GM18868 (cell line): ENCODE measurements at regions not wholly inside any gene's neighbourhood (a gene's known extent, or its start where the extent isn't known, plus 50 kb on each side); places are given as distances from the start of the nearest gene placed in this dataset.

Source experiments
- ATAC-seq: cut with Tn5 transposase; IDR thresholded peaks from one replicate; pipeline ENCODE4 v1.9.1; 2021; ENCODE audit warnings: mild to moderate bottlenecking, moderate library complexity; ENCODE audit not compliant: unreplicated experiment

GRCh38 chr10:4070921-4071660, 286.1 kb upstream of the KLF6 start:
- no peak for ATAC-seq

GRCh38 chr10:4070184-4070583, 285.2 kb upstream of the KLF6 start:
- no peak for ATAC-seq

GRCh38 chr10:4069491-4069890, 284.5 kb upstream of the KLF6 start:
- ATAC-seq, result no peak

GRCh38 chr10:4068629-4069028, 283.6 kb upstream of the KLF6 start:
- ATAC-seq, result no peak

GRCh38 chr10:4067931-4068561, 283.0 kb upstream of the KLF6 start:
- ATAC-seq, result no peak

GRCh38 chr10:4067531-4067930, 282.5 kb upstream of the KLF6 start:
- ATAC-seq, result no peak

GRCh38 chr10:4066581-4067390, 281.8 kb upstream of the KLF6 start:
- ATAC-seq, result peak; percentile 49

- ATAC-seq, result no peak
Measured at GRCh38 chr10:4064489-4064888, 279.5 kb upstream of the KLF6 start.

- ATAC-seq, result no peak
Measured at GRCh38 chr10:4063717-4064116, 278.7 kb upstream of the KLF6 start.

GRCh38 chr10:4062751-4063150, 277.7 kb upstream of the KLF6 start:
- no peak for ATAC-seq

GRCh38 chr10:4062072-4062471, 277.1 kb upstream of the KLF6 start:
- ATAC-seq, result no peak

- ATAC-seq, result no peak
Measured at GRCh38 chr10:4061441-4061951, 276.5 kb upstream of the KLF6 start.

- ATAC-seq, result no peak
Measured at GRCh38 chr10:4059471-4060138, 274.6 kb upstream of the KLF6 start.

GRCh38 chr10:4058514-4059029, 273.6 kb upstream of the KLF6 start:
- no peak for ATAC-seq

GRCh38 chr10:4057725-4058513, 272.9 kb upstream of the KLF6 start:
- ATAC-seq, result no peak

GRCh38 chr10:4057021-4057420, 272.0 kb upstream of the KLF6 start:
- ATAC-seq, result no peak

GRCh38 chr10:4054656-4055435, 269.8 kb upstream of the KLF6 start:
- no peak for ATAC-seq

- ATAC-seq, result no peak
Measured at GRCh38 chr10:4053940-4054339, 268.9 kb upstream of the KLF6 start.

- ATAC-seq, result no peak
Measured at GRCh38 chr10:4051641-4052151, 266.7 kb upstream of the KLF6 start.
